ENCODE measurements at regions not wholly inside any gene's neighbourhood (a gene's known extent, or its start where the extent isn't known, plus 50 kb on each side); places are given as distances from the start of the nearest gene placed in this dataset.

DNA sequence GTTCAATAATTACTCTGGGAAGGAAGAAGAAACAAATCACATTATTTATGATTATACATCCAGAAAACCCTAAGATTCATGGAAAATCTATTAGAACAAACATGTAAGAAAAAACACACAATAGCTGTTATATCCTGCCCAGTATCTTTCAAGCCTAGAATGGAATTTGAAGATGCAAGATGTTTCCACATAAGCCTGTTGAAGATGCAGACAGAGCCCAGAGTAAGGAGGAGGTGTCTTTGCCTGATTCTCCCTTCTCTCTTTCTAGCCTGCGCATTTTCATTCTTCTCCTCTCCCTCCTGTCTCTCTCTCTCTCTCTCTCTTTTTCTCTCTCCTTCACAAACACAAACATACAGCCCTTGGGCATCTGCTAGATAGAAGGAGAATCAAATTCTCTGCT, 170.1 kb upstream of the INHBA start:
- Histone ChIP-seq H3K9me3 (no peaks in the 10 kb centered on the region), H3K27ac (no peak overlapping the region), H3K4me3 (no peak overlapping the region), H3K4me1 (ENCODE audit: insufficient read depth) (peaks cover 6% of the 10 kb centered on the region), H3K36me3 (no peaks in the 10 kb centered on the region), H3K27me3 (no peaks in the 10 kb centered on the region)
- no peak for DNase-seq
- intact Hi-C loops (cut with DNase I), result no loop called here
- 63 to 84% (median 79%) methylated on average over 1 of the region's 1 CpG for WGBS, 3 donors
- no peak for TF ChIP-seq POLR2A (IDR thresholded peaks at IDR 0.05)
- no peak for TF ChIP-seq CTCF (IDR thresholded peaks at IDR 0.05)
- no peak for TF ChIP-seq EP300 (IDR thresholded peaks at IDR 0.05)

- no peaks in the 10 kb centered on the region for H3K9me3 ChIP-seq
- 77 to 88% (median 85%) methylated on average over 1 of the region's 1 CpG for WGBS, 3 donors
- intact Hi-C loops (cut with DNase I), result no loop called here
- H3K4me3 ChIP-seq, result no peak overlapping the region
- peaks cover 6% of the 10 kb centered on the region for H3K4me1 ChIP-seq (ENCODE audit: insufficient read depth)
- no peak for TF ChIP-seq CTCF (IDR thresholded peaks at IDR 0.05)
- TF ChIP-seq EP300 (IDR thresholded peaks at IDR 0.05), result no peak
- TF ChIP-seq POLR2A (IDR thresholded peaks at IDR 0.05), result no peak
- no peaks in the 10 kb centered on the region for H3K27me3 ChIP-seq
- no peaks in the 10 kb centered on the region for H3K36me3 ChIP-seq
- DNase-seq, result no peak
- H3K27ac ChIP-seq, result no peak overlapping the region
These were observed 167.7 kb upstream of the INHBA start for GRCh38 chr7:41870461-41871138.

DNA sequence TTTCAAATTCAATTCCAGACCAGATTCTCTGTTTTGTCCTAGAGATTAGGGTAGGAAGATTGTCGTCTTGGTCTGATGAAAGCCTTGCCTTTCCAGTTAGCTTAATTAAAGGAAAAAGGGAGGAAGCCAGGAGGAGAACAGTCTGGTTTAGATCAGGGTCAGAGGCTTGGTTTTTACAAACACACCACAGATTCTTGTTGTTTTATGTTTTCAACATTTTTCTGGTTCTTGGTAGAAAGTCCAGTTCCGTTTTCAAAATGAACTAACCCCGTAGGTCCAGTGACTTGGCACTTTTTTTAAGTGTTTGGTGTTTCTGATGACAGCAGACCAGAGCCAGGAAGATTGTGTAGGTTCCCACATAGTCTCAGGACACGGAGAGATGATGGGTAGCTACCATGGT, 167.1 kb upstream of the INHBA start:
- Histone ChIP-seq H3K27me3 (no peaks in the 10 kb centered on the region), H3K4me1 (ENCODE audit: insufficient read depth) (peaks cover 6% of the 10 kb centered on the region), H3K9me3 (no peaks in the 10 kb centered on the region), H3K36me3 (no peaks in the 10 kb centered on the region), H3K27ac (no peak overlapping the region), H3K4me3 (no peak overlapping the region)
- intact Hi-C loops (cut with DNase I), result no loop called here
- DNase-seq, result no peak
- TF ChIP-seq POLR2A (IDR thresholded peaks at IDR 0.05), result no peak
- TF ChIP-seq CTCF (IDR thresholded peaks at IDR 0.05), result no peak
- no peak for TF ChIP-seq EP300 (IDR thresholded peaks at IDR 0.05)
- 3 to 13% (median 6%) methylated on average over 4 of the region's 4 CpGs for WGBS, 3 donors

DNA sequence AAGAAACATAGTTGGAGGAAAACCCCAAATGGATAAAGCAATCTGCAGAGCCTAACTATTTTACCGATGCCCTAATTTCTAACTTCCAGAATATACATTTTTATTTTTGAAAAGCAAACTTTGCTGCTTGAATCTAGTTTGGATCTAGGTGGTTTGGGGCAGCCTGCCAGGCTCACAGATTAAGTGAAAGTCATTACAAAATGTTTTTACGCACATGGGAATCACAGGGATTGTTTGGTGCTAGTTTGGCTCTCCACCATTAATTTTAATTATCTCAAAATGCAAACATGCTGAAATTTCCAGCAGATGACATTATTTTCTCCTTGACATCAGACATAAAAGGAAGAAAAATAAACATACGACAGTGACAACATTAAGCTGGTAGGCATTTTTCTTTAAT, 166.7 kb upstream of the INHBA start:
- peak in 3 of 5 donors; percentile 24 to 58 (median 46) for DNase-seq
- WGBS, 3 donors, result 11 to 18% (median 12%) methylated on average over 3 of the region's 3 CpGs
- Histone ChIP-seq H3K36me3 (no peaks in the 10 kb centered on the region), H3K4me1 (ENCODE audit: insufficient read depth) (peaks cover 6% of the 10 kb centered on the region), H3K4me3 (no peak overlapping the region), H3K27ac (peak overlapping the region in 1 of 2 donors; percentile 10), H3K27me3 (no peaks in the 10 kb centered on the region), H3K9me3 (no peaks in the 10 kb centered on the region)
- TF ChIP-seq POLR2A (IDR thresholded peaks at IDR 0.05) (no peak), EP300 (IDR thresholded peaks at IDR 0.05) (no peak)
- intact Hi-C loops (cut with DNase I), result no loop called here

GRCh38 chr7:41869091-41869490, 166.2 kb upstream of the INHBA start:
- Histone ChIP-seq H3K9me3 (no peaks in the 10 kb centered on the region), H3K36me3 (no peaks in the 10 kb centered on the region), H3K4me3 (no peak overlapping the region), H3K4me1 (ENCODE audit: insufficient read depth) (peaks cover 6% of the 10 kb centered on the region), H3K27ac (peak overlapping the region in 1 of 2 donors; percentile 10), H3K27me3 (no peaks in the 10 kb centered on the region)
- no peak for DNase-seq
- intact Hi-C loops (cut with DNase I), result no loop called here
- TF ChIP-seq CTCF (IDR thresholded peaks at IDR 0.05) (no peak), POLR2A (IDR thresholded peaks at IDR 0.05) (no peak), EP300 (IDR thresholded peaks at IDR 0.05) (no peak)

Measured in ovary (tissue), 7 donors.